ENCODE measurements at regions not wholly inside any gene's neighbourhood (a gene's known extent, or its start where the extent isn't known, plus 50 kb on each side); places are given as distances from the start of the nearest gene placed in this dataset.

GRCh38 chr6:169986171-169986847 is 234.9 kb downstream of the ERMARD start:
- TF ChIP-seq CTCF (IDR thresholded peaks at IDR 0.05) = no peak
- TF ChIP-seq POLR2A (IDR thresholded peaks at IDR 0.05) = no peak

Measured in upper lobe of left lung (tissue), 4 donors.